ENCODE measurements at regions not wholly inside any gene's neighbourhood (a gene's known extent, or its start where the extent isn't known, plus 50 kb on each side); places are given as distances from the start of the nearest gene placed in this dataset.

- no peaks in the 10 kb centered on the region for H3K27me3 ChIP-seq (replicated peaks; ENCODE audit: insufficient read depth)
- DNase-seq (ENCODE audit: low spot score) = no peak
- no peaks in the 10 kb centered on the region for H3K4me1 ChIP-seq (replicated peaks)
- H3K9me3 ChIP-seq = no peaks in the 10 kb centered on the region
- no peak overlapping the region for H3K27ac ChIP-seq
- H3K4me3 ChIP-seq = no peak overlapping the region
- intact Hi-C loops (cut with DNase I) = no loop called here
- WGBS = 65% methylated on average over 4 of the region's 4 CpGs
- no peak for TF ChIP-seq POLR2A (IDR thresholded peaks at IDR 0.05)
- H3K36me3 ChIP-seq = no peaks in the 10 kb centered on the region
Observed at GRCh38 chr2:164288235-164288634, 333.0 kb downstream of the GRB14 start.

GRCh38 chr2:164287056-164287455 lies 334.2 kb downstream of the GRB14 start:
- DNase-seq (ENCODE audit: low spot score) = no peak
- no peaks in the 10 kb centered on the region for H3K27me3 ChIP-seq (replicated peaks; ENCODE audit: insufficient read depth)
- no peak for TF ChIP-seq POLR2A (IDR thresholded peaks at IDR 0.05)
- TF ChIP-seq CTCF (IDR thresholded peaks at IDR 0.05) = no peak
- TF ChIP-seq POLR2AphosphoS5 (IDR thresholded peaks at IDR 0.05) = no peak
- no peaks in the 10 kb centered on the region for H3K36me3 ChIP-seq
- H3K9me3 ChIP-seq = no peaks in the 10 kb centered on the region
- H3K4me3 ChIP-seq = no peak overlapping the region
- intact Hi-C loops (cut with DNase I) = no loop called here
- no peak overlapping the region for H3K27ac ChIP-seq
- WGBS = 86% methylated on average over 2 of the region's 2 CpGs
- no peaks in the 10 kb centered on the region for H3K4me1 ChIP-seq (replicated peaks)

GRCh38 chr2:164285576-164285975 lies 335.7 kb downstream of the GRB14 start:
- Histone ChIP-seq H3K27ac (no peak overlapping the region), H3K9me3 (no peaks in the 10 kb centered on the region), H3K36me3 (no peaks in the 10 kb centered on the region), H3K27me3 (replicated peaks; ENCODE audit: insufficient read depth) (no peaks in the 10 kb centered on the region), H3K4me3 (no peak overlapping the region), H3K4me1 (replicated peaks) (no peaks in the 10 kb centered on the region)
- 91% methylated on average over 2 of the region's 2 CpGs for WGBS
- TF ChIP-seq POLR2A (IDR thresholded peaks at IDR 0.05) (no peak), CTCF (IDR thresholded peaks at IDR 0.05) (no peak)
- DNase-seq (ENCODE audit: low spot score) = no peak
- intact Hi-C loops (cut with DNase I) = no loop called here

GRCh38 chr2:164281896-164282295 lies 339.4 kb downstream of the GRB14 start:
- WGBS = 78% methylated on average over 1 of the region's 1 CpG
- H3K4me1 ChIP-seq (replicated peaks) = no peaks in the 10 kb centered on the region
- no peaks in the 10 kb centered on the region for H3K36me3 ChIP-seq
- H3K4me3 ChIP-seq = no peak overlapping the region
- TF ChIP-seq CTCF (IDR thresholded peaks at IDR 0.05) = no peak
- no peak for TF ChIP-seq POLR2AphosphoS5 (IDR thresholded peaks at IDR 0.05)
- TF ChIP-seq POLR2A (IDR thresholded peaks at IDR 0.05) = no peak
- no peaks in the 10 kb centered on the region for H3K9me3 ChIP-seq
- no peak for DNase-seq (ENCODE audit: low spot score)
- no peaks in the 10 kb centered on the region for H3K27me3 ChIP-seq (replicated peaks; ENCODE audit: insufficient read depth)
- H3K27ac ChIP-seq = no peak overlapping the region
- intact Hi-C loops (cut with DNase I) = no loop called here

GRCh38 chr2:164275659-164276058 lies 345.6 kb downstream of the GRB14 start:
- Histone ChIP-seq H3K36me3 (no peaks in the 10 kb centered on the region), H3K27ac (no peak overlapping the region), H3K27me3 (replicated peaks; ENCODE audit: insufficient read depth) (no peaks in the 10 kb centered on the region), H3K4me1 (replicated peaks) (no peaks in the 10 kb centered on the region), H3K9me3 (no peaks in the 10 kb centered on the region), H3K4me3 (no peak overlapping the region)
- no peak for TF ChIP-seq CTCF (IDR thresholded peaks at IDR 0.05)
- no peak for TF ChIP-seq POLR2AphosphoS5 (IDR thresholded peaks at IDR 0.05)
- no peak for TF ChIP-seq POLR2A (IDR thresholded peaks at IDR 0.05)
- intact Hi-C loops (cut with DNase I) = no loop called here
- no peak for DNase-seq (ENCODE audit: low spot score)
